Heart right ventricle (tissue), 16 donors: ENCODE measurements at regions not wholly inside any gene's neighbourhood (a gene's known extent, or its start where the extent isn't known, plus 50 kb on each side); places are given as distances from the start of the nearest gene placed in this dataset.

Source experiments
- ATAC-seq, 8 donors: fragments of 200-7000 bp; cut with Tn5 transposase; one replicate each; pipeline ENCODE4 v1.9.1; 2020; ENCODE audit warnings: mild to moderate bottlenecking in 8 of 8, moderate library complexity in 8 of 8, moderate number of reproducible peaks in 1 of 8
- DNase-seq, 2 donors: peaks; one replicate each; pipeline ENCODE4 v3.0.0-alpha.2; 2020
- H3K27ac ChIP-seq, 10 donors: fragments of 200-600 bp; sonication (generic) in 2 of 10; one replicate each; pipeline versions ENCODE4 v1.5.0 to v1.8.0; 2020 to 2022; ENCODE audit warnings: mild to moderate bottlenecking in 3 of 10
- H3K27me3 ChIP-seq, 7 donors: fragments of 200-600 bp; one replicate each; pipeline ENCODE4 v1.8.0; 2021 to 2022; ENCODE audit warnings: mild to moderate bottlenecking in 2 of 7
- H3K36me3 ChIP-seq, 9 donors: fragments of 200-600 bp; sonication (generic) in 1 of 9; one replicate each; pipeline versions ENCODE4 v1.5.0 to v1.8.0; 2020 to 2022; ENCODE audit warnings: mild to moderate bottlenecking in 2 of 9
- H3K4me1 ChIP-seq, 9 donors: fragments of 200-600 bp; sonication (generic) in 1 of 9; one replicate each; pipeline versions ENCODE4 v1.5.0 to v1.8.0; 2020 to 2022; ENCODE audit warnings: mild to moderate bottlenecking in 4 of 9
- H3K4me3 ChIP-seq, 10 donors: fragments of 200-600 bp; sonication (generic) in 2 of 10; one replicate each; pipeline versions ENCODE4 v1.5.0 to v1.8.0; 2020 to 2022; ENCODE audit warnings: mild to moderate bottlenecking in 7 of 10, moderate library complexity in 2 of 10
- H3K9me3 ChIP-seq, 11 donors: fragments of 200-600 bp in 10 of 11; sonication (generic) in 2 of 11; one replicate each; pipeline versions ENCODE4 v1.5.0 to v1.8.0; 2013 to 2022; ENCODE audit warnings: mild to moderate bottlenecking in 2 of 11, control low read depth in 1 of 11, moderate library complexity in 1 of 11
- WGBS, 2 donors: extraction: QIAGEN DNeasy Blood & Tissue Kit; methylation state at CpG; one replicate each; pipeline ENCODE4 v1.1.7; 2013; ENCODE audit warnings: inconsistent platforms in 1 of 2; 5-methylcytosine and 5-hydroxymethylcytosine counted together
- intact Hi-C, 10 donors: fragments of 100-400 bp; cut with DNase I; formaldehyde crosslinking; loops; one replicate each; pipeline versions ENCODE4 v1.11.1 to v1.14.2; 2022
- TF ChIP-seq, protein P1 (sequence below), 9 donors: fragments of 200-600 bp; sonication (generic) in 2 of 9; IDR thresholded peaks; one replicate each; pipeline versions ENCODE4 v1.5.0 to v1.8.0; 2021 to 2022; ENCODE audit warnings: antibody characterized with exemption in 9 of 9, mild to moderate bottlenecking in 5 of 9, moderate library complexity in 1 of 9
- donor health status: Arrhythmogenic right ventricular cardiomyopathy.
- donor health status: ischemic (EF 13 %, LVEDD 7.1; RV severe dilation, severe dysfunction).
- donor health status: healthy with polysubstance abuse.
- donor health status: DM: no; HTN: yes; CAD: no.
- donor health status: DM: no; HTN: no; CAD: no.
- donor health status: ischemic (EF 25% LVEDD 6.9; RV normal size, moderate dysfunction).
- donor health status: ischemic (EF 25% LVEDD 5.7; RV mildly dilated, moderate dysfunction).
- donor health status: healthy.
- donor health status: DM: yes; HTN: yes; CAD: no.
- donor health status: Ischemic cardiomyopathy.
- donor health status: ischemic (EF 35%, LVEDD 5.7; RV mildly dilated, moderate dysfunction).
- donor health status: nonischemic (EF 11% LVEDD 7.7; RV severe dilation, severe dysfunction).
- donor health status: DM: yes; HTN: yes; CAD: no.
- donor health status: PGD.
- donor health status: ischemic (EF 29% LVEDD 5.4; RV normal size, mild dysfunction).
- donor health status: nonischemic (EF 23%, LVEDD 6.1; RV moderate dilation, normal function).

- intact Hi-C loops = loop anchor here in 1 of 10 donors (10.0 kb wide), 1 partner anchor 125 kb away; no protein-coding TSS in a partner anchor
- no peak for ATAC-seq
Observed at GRCh38 chr3:160159341-160159740, 65.9 kb upstream of the C3orf80 start.

GRCh38 chr3:160159806-160160205 lies 65.4 kb upstream of the C3orf80 start:
- no peaks in the 10 kb centered on the region for H3K4me1 ChIP-seq
- H3K27ac ChIP-seq = no peak overlapping the region
- intact Hi-C loops = loop anchor here in 9 of 10 donors (5.0 to 10.0 kb wide), 4 partner anchors 125 to 255 kb away; no protein-coding TSS in a partner anchor
- H3K27me3 ChIP-seq = peaks cover 0 to 15% (median 0%) of the 10 kb centered on the region in 7 donors
- TF ChIP-seq, protein P1, sequence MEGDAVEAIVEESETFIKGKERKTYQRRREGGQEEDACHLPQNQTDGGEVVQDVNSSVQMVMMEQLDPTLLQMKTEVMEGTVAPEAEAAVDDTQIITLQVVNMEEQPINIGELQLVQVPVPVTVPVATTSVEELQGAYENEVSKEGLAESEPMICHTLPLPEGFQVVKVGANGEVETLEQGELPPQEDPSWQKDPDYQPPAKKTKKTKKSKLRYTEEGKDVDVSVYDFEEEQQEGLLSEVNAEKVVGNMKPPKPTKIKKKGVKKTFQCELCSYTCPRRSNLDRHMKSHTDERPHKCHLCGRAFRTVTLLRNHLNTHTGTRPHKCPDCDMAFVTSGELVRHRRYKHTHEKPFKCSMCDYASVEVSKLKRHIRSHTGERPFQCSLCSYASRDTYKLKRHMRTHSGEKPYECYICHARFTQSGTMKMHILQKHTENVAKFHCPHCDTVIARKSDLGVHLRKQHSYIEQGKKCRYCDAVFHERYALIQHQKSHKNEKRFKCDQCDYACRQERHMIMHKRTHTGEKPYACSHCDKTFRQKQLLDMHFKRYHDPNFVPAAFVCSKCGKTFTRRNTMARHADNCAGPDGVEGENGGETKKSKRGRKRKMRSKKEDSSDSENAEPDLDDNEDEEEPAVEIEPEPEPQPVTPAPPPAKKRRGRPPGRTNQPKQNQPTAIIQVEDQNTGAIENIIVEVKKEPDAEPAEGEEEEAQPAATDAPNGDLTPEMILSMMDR (IDR thresholded peaks at IDR 0.05) = no peak
- no peaks in the 10 kb centered on the region for H3K36me3 ChIP-seq
- H3K4me3 ChIP-seq = no peak overlapping the region
- ATAC-seq (no peak), DNase-seq (no peak)
- H3K9me3 ChIP-seq = no peaks in the 10 kb centered on the region
- 90 to 94% methylated on average over 3 of the region's 3 CpGs for WGBS, 2 donors

More at GRCh38 chr3:160159341-160159740, 65.9 kb upstream of the C3orf80 start:
- H3K27ac ChIP-seq = no peak overlapping the region
- H3K9me3 ChIP-seq = no peaks in the 10 kb centered on the region
- TF ChIP-seq, protein P1 (IDR thresholded peaks at IDR 0.05) = no peak
- no peaks in the 10 kb centered on the region for H3K36me3 ChIP-seq
- WGBS, 2 donors = 88 to 94% methylated on average over 2 of the region's 2 CpGs
- DNase-seq = no peak
- H3K4me1 ChIP-seq = no peaks in the 10 kb centered on the region
- no peak overlapping the region for H3K4me3 ChIP-seq
- H3K27me3 ChIP-seq = peaks cover 0 to 15% (median 0%) of the 10 kb centered on the region in 7 donors

- ATAC-seq = no peak
Observed at GRCh38 chr3:160161921-160162320, 63.3 kb upstream of the C3orf80 start.

GRCh38 chr3:160162440-160162839 lies 62.8 kb upstream of the C3orf80 start:
- H3K9me3 ChIP-seq = no peaks in the 10 kb centered on the region
- H3K4me3 ChIP-seq = no peak overlapping the region
- WGBS, 2 donors = 56 to 61% methylated on average over 5 of the region's 5 CpGs
- intact Hi-C loops = loop anchor here in 9 of 10 donors (2.0 to 10.0 kb wide), 5 partner anchors 180 to 252 kb away; no protein-coding TSS in a partner anchor
- ATAC-seq = no peak
- H3K4me1 ChIP-seq = no peaks in the 10 kb centered on the region
- DNase-seq = no peak
- H3K27ac ChIP-seq = no peak overlapping the region
- H3K27me3 ChIP-seq = peaks cover 0 to 15% (median 0%) of the 10 kb centered on the region in 7 donors
- TF ChIP-seq, protein P1 (IDR thresholded peaks at IDR 0.05) = no peak
- H3K36me3 ChIP-seq = no peaks in the 10 kb centered on the region

More at GRCh38 chr3:160161921-160162320, 63.3 kb upstream of the C3orf80 start:
- no peak for DNase-seq
- no peak overlapping the region for H3K4me3 ChIP-seq
- intact Hi-C loops = loop anchor here in 9 of 10 donors (2.0 to 10.0 kb wide), 5 partner anchors 180 to 253 kb away; no protein-coding TSS in a partner anchor
- no peaks in the 10 kb centered on the region for H3K36me3 ChIP-seq
- peaks cover 0 to 15% (median 0%) of the 10 kb centered on the region in 7 donors for H3K27me3 ChIP-seq
- TF ChIP-seq, protein P1 (IDR thresholded peaks at IDR 0.05) = no peak
- H3K9me3 ChIP-seq = no peaks in the 10 kb centered on the region
- 86% methylated on average over 6 of the region's 6 CpGs for WGBS, 2 donors
- no peaks in the 10 kb centered on the region for H3K4me1 ChIP-seq
- no peak overlapping the region for H3K27ac ChIP-seq
